ENCODE measurements at regions not wholly inside any gene's neighbourhood (a gene's known extent, or its start where the extent isn't known, plus 50 kb on each side); places are given as distances from the start of the nearest gene placed in this dataset.

DNA sequence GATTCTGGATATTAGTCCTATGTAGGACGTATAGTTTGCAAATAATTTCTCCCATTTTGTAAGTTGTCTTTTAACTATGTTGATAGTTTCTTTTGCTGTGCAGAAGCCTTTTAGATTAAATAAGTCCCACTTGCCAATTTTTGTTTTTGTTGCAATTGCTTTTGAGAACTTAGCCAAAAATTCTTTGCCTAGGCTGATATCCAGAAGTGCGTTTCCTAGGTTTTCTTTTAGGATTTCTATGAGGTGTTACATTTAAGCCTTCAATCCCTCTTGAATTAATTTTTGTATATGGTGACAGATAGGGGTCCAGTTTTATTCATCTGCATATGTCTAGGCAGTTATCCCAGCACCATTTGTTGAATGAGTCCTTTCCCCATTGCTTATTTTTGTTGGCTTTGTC, 264.4 kb upstream of the OR4E1 start:
- no peak overlapping the region for H2AK5ac ChIP-seq (ENCODE audit: low read depth, low read length)
- H3K4ac ChIP-seq (replicated peaks; ENCODE audit: insufficient read length, low read depth, low read length): no peak overlapping the region
- H4K20me1 ChIP-seq (replicated peaks in 1 of 2; ENCODE audit: control insufficient read depth in 1 of 2, insufficient read depth in 2 of 2, low read length in 2 of 2): no peaks in the 10 kb centered on the region
- no peaks in the 10 kb centered on the region for H3K36me3 ChIP-seq (ENCODE audit: control insufficient read depth in 2 of 4, insufficient read depth in 4 of 4, low read length in 3 of 4)
- H3K79me2 ChIP-seq (ENCODE audit: control insufficient read depth in 1 of 2, insufficient read depth in 2 of 2, low read length in 2 of 2): no peaks in the 10 kb centered on the region
- H3K56ac ChIP-seq (replicated peaks; ENCODE audit: insufficient read length, low read depth, low read length): no peak overlapping the region
- H2BK12ac ChIP-seq (ENCODE audit: low read depth, low read length): no peak overlapping the region
- no peak overlapping the region for H2BK15ac ChIP-seq (ENCODE audit: low read length)
- H4K5ac ChIP-seq (ENCODE audit: insufficient read length, low read depth, low read length): no peak overlapping the region
- no peak overlapping the region for H3K4me2 ChIP-seq (ENCODE audit: insufficient read depth in 1 of 2, low read depth in 2 of 2, low read length in 2 of 2)
- H3K27ac ChIP-seq (ENCODE audit: low read depth, low read length): no peak overlapping the region
- no peaks in the 10 kb centered on the region for H3K9me3 ChIP-seq (ENCODE audit: insufficient read depth in 2 of 2, low read depth in 1 of 2, low read length in 1 of 2)
- TF ChIP-seq SIN3A (conservative IDR thresholded peaks at IDR 0.05 in 1 of 2, IDR thresholded peaks at IDR 0.05 in 1 of 2; ENCODE audit: low read depth in 1 of 2, low read length in 2 of 2) (no peak), ASH2L (IDR thresholded peaks at IDR 0.05; ENCODE audit: low read length) (no peak)
- 68% methylated on average over 2 of the region's 2 CpGs; no CpG with 5 or more reads in 1 of the 2 experiments for WGBS, 2 experiments (ENCODE audit: extremely low coverage in 1 of 2, insufficient coverage in 1 of 2, insufficient read length in 1 of 2, insufficient replicate concordance in 2 of 2, low coverage in 1 of 2, low lambda C conversion rate in 2 of 2, missing lambda C conversion rate in 1 of 2)
- H3K4me1 ChIP-seq (replicated peaks in 1 of 4; ENCODE audit: control insufficient read depth in 3 of 4, insufficient read depth in 4 of 4, low read length in 3 of 4): no peaks in the 10 kb centered on the region
- no peak overlapping the region for H3K14ac ChIP-seq (ENCODE audit: insufficient read length)
- H3K23ac ChIP-seq (ENCODE audit: insufficient read length): no peak overlapping the region
- H2AFZ ChIP-seq (ENCODE audit: low read length): no peak overlapping the region
- H3K9ac ChIP-seq (replicated peaks in 1 of 4; ENCODE audit: extremely low read depth in 1 of 4, low read depth in 3 of 4, low read length in 3 of 4): no peak overlapping the region
- H3K79me1 ChIP-seq (ENCODE audit: low read depth, low read length): no peaks in the 10 kb centered on the region
- no peak overlapping the region for H3K4me3 ChIP-seq (ENCODE audit: extremely low read depth in 1 of 4, insufficient read depth in 2 of 4, low read depth in 3 of 4, low read length in 4 of 4)
- ChIA-PET POLR2A (ENCODE audit: partially characterized antibody) (no interaction called here), CTCF (ENCODE audit: partially characterized antibody) (interaction anchor here (0.8 to 4.7 kb wide), 2 partner anchors 15 to 25 kb away, joined by 3 to 21 read pairs; no protein-coding TSS in a partner anchor)
- no peaks in the 10 kb centered on the region for H3K27me3 ChIP-seq (replicated peaks in 1 of 4; ENCODE audit: control insufficient read depth in 3 of 4, extremely low read depth in 1 of 4, insufficient read depth in 3 of 4, low read length in 3 of 4)
- no peak overlapping the region for H4K91ac ChIP-seq (replicated peaks; ENCODE audit: insufficient read length, low read length)
- no peak overlapping the region for H2BK120ac ChIP-seq (replicated peaks; ENCODE audit: low read depth, low read length)
- H3K23me2 ChIP-seq (ENCODE audit: low read depth, low read length): no peaks in the 10 kb centered on the region
- no peak overlapping the region for H4K8ac ChIP-seq (ENCODE audit: extremely low read depth, insufficient read depth, low read length)
- FAIRE-seq (no peak), DNase-seq (ENCODE audit: low read depth in 1 of 2, low spot score in 2 of 2) (no peak)
- H3K18ac ChIP-seq (ENCODE audit: extremely low read depth, low read length): no peak overlapping the region
- H2BK5ac ChIP-seq (ENCODE audit: low read depth, low read length): no peak overlapping the region
- no peak overlapping the region for H2BK20ac ChIP-seq (ENCODE audit: low read length)
